Frontal cortex (tissue), 3 donors: ENCODE measurements at regions not wholly inside any gene's neighbourhood (a gene's known extent, or its start where the extent isn't known, plus 50 kb on each side); places are given as distances from the start of the nearest gene placed in this dataset.
A peak's percentile ranks its signal among the peaks of the same experiment; 100 is the strongest.

Experiments used
- DNase-seq, 2 donors: peaks; one replicate each; pipeline ENCODE4 v3.0.0; 2012; ENCODE audit warnings: low spot score in 2 of 2
- FAIRE-seq: peaks from 2 replicates; lab custom pipeline; 2012; peaks lifted over from hg19 to GRCh38; lab: Jason Lieb, UNC
- donor health status: control.
- donor health status: control.
- donor health status: control.

GRCh38 chr7:17623546-17624185 is 316.6 kb downstream of the SNX13 start:
- FAIRE-seq (no peak), DNase-seq (no peak)

GRCh38 chr7:17624379-17624778 is 315.9 kb downstream of the SNX13 start:
- no peak for FAIRE-seq

GRCh38 chr7:17625043-17625442 is 315.3 kb downstream of the SNX13 start:
- FAIRE-seq, result no peak
- no peak for DNase-seq

More at GRCh38 chr7:17624379-17624778, 315.9 kb downstream of the SNX13 start:
- DNase-seq, result no peak

DNA sequence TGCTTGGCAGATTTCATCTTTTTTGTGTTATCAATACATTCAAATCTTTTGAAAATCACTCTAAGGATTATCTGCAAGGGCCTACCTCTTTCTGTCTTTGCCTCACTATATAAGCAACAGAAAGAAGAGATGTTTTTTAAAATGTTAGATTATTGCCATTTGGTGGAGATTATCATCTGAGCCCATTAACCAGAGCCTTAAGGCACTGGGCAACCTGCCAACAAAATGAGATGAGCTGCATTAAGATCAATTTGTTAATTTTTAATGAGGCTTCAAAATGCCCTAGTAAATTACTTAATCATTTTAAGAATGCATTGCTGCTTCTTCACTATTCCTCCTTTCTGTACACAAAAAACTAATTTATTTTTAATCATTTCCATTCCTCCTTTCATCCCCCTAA is 314.1 kb downstream of the SNX13 start:
- DNase-seq (no peak), FAIRE-seq (no peak)

- FAIRE-seq (no peak), DNase-seq (no peak)
Measured at GRCh38 chr7:17631061-17631460, 309.2 kb downstream of the SNX13 start.

DNA sequence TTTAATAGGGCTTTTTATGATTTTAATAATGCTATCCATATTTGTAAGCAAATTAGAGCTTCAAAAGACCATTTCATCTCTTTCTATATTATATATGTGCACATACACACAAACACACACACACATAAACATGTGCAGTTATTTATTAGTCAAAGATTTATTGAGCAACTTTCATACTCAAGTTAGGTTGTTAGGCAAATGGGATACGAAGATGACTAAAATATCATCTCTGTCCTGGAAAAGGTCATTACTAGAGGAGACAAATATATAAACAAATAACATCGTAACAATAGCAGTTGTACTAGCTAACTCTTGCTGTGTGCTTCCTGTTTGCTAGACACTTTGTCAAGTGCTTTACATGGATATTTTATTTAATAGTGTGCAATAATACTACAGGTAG is 307.9 kb downstream of the SNX13 start:
- FAIRE-seq, result no peak
- DNase-seq, result no peak

- no peak for DNase-seq
- no peak for FAIRE-seq
Measured at GRCh38 chr7:17633067-17633466, 307.2 kb downstream of the SNX13 start.

DNA sequence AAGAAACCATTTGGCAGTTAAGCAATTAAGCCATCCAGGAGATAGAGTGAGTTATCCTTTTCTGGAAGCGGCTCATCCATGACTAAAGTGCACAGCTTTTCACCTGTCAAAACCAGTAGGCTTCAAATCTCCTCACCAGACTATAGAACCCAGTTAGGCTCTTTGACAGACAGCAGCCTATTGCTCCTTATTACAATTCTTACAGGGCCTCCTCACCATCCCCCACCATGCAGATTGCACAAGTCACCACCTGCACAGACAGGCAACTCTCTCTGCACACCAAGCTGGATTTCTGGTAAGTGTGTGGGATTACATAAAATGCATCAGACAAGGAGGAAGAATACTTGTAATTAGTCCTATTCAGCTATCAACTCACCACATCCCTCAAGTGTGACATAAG is 301.6 kb downstream of the SNX13 start:
- no peak for FAIRE-seq
- no peak for DNase-seq

- no peak for FAIRE-seq
Measured at GRCh38 chr7:17640730-17641377, 299.4 kb downstream of the SNX13 start.

DNA sequence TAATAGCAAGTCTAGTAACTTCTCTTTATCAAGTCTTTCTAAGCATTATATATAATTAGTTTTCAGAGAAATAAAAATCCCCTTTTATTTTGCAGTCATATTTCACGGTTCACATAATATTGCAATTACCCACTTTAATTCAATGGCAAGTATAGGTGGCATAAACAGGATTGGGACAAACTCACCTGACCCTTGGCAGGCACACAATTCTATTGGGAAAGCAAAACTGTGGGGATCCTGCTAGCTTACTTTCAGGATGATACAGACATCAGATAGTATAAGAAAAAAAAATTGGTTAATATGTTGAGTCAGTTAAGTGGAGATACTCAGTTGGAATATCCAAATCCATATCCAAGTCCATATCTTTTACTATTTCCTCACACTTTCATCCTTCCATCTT is 294.8 kb downstream of the SNX13 start:
- FAIRE-seq, result no peak
- no peak for DNase-seq

More at GRCh38 chr7:17640730-17641377, 299.4 kb downstream of the SNX13 start:
- peak in 1 of 2 donors; percentile 7 for DNase-seq

- FAIRE-seq, result no peak
- DNase-seq, result no peak
Measured at GRCh38 chr7:17646253-17646956, 293.9 kb downstream of the SNX13 start.

GRCh38 chr7:17651341-17651740 is 289.0 kb downstream of the SNX13 start:
- no peak for FAIRE-seq
- DNase-seq, result no peak

DNA sequence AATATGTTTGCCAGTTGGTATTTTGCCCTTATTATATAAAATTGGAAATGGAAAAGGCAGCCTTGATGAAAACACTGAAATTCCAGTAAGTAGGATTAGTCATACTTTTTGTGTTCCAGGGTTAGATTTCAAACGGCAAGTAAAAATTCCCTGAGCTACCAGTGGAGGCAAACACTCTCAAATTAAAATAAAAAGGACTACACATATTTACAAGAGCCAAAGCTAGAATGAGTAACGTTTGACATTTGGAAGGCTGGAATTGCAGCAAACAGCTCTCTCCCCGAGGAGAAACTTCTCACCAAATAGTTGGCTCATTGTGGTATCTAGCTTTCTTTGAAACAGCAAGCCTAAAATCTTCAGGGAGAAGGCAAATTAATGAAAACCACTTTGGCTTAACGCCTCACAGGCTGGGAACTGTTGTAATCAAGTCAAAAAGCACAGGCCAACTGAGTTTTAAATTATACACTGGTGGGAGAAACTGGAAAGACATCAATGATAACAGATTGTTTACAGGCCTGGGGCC is 288.4 kb downstream of the SNX13 start:
- no peak for FAIRE-seq
- DNase-seq, result no peak

- FAIRE-seq, result no peak
Measured at GRCh38 chr7:17654940-17655339, 285.4 kb downstream of the SNX13 start.

DNA sequence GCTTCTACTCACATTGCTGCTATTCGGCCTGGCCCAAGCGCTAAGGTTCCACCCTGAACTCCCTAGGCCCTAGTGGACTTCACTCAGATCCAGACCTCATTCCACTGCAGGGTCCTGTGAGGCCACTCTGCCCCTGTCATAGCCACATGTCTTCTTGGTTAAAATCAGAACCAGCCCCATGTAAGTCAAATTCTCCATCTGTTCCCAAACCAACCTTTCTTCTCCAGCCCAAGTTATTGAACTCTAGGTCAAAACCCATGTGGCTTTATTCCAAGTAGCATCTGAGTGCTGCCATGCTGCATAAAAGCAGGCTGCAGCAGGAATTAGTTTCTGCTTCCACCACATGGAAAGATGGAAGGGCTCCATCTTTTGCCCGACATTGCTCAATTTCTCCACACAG is 281.2 kb downstream of the SNX13 start:
- FAIRE-seq, result no peak
- no peak for DNase-seq

More at GRCh38 chr7:17654940-17655339, 285.4 kb downstream of the SNX13 start:
- no peak for DNase-seq

- DNase-seq, result no peak
- no peak for FAIRE-seq
Measured at GRCh38 chr7:17660116-17660515, 280.2 kb downstream of the SNX13 start.

DNA sequence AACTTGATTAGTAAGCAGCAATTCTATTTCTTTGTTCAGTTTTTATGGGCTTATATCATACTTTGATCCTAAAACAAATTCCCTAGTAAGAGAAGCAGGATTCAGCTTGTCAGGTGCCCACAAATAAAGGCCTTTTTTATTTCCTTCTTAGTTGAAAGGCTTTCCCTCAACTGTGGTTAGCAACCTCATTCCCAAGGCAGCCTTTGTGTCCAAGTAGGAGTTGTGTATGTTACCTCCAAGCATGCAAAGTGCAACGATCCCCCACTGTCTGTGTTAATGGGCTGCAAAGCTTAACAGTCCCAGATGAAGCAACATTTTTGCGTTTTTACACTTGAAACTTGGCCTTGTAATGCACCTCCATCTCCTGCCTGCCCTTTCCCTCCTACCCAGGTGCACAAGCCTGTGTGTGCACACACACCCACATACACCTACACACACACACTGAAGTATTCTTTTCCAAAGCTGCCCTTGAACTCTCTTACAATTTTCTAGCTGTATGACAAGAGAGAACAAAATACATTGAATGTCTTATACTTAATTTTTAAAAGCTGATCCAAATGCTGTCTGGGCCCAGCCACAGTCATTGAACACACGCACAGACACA is 278.2 kb downstream of the SNX13 start:
- FAIRE-seq (no peak), DNase-seq (no peak)

GRCh38 chr7:17663061-17663675 is 277.1 kb downstream of the SNX13 start:
- DNase-seq, result no peak
- no peak for FAIRE-seq

GRCh38 chr7:17665029-17665428 is 275.3 kb downstream of the SNX13 start:
- FAIRE-seq, result no peak
- no peak for DNase-seq

DNA sequence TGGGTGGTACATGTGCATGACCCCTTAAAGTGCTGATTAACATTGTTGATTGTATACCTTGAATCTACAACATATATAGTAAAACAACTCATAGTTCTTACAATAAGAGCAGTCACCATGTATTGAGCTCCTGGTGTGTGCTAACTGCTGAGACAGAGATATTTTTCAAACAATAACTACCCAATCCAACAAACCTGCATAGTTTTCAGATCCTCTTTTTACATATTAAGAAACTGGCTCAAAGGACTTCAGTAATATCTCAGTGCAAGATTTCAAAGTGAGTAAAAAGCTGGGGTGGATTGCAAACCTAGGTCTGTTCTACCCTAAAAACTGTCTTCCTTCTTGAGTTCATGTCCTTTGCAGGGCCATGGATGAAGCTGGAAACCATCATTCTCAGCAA is 272.2 kb downstream of the SNX13 start:
- FAIRE-seq (no peak), DNase-seq (no peak)
